ENCODE measurements at regions not wholly inside any gene's neighbourhood (a gene's known extent, or its start where the extent isn't known, plus 50 kb on each side); places are given as distances from the start of the nearest gene placed in this dataset.

- TF ChIP-seq, protein P1, sequence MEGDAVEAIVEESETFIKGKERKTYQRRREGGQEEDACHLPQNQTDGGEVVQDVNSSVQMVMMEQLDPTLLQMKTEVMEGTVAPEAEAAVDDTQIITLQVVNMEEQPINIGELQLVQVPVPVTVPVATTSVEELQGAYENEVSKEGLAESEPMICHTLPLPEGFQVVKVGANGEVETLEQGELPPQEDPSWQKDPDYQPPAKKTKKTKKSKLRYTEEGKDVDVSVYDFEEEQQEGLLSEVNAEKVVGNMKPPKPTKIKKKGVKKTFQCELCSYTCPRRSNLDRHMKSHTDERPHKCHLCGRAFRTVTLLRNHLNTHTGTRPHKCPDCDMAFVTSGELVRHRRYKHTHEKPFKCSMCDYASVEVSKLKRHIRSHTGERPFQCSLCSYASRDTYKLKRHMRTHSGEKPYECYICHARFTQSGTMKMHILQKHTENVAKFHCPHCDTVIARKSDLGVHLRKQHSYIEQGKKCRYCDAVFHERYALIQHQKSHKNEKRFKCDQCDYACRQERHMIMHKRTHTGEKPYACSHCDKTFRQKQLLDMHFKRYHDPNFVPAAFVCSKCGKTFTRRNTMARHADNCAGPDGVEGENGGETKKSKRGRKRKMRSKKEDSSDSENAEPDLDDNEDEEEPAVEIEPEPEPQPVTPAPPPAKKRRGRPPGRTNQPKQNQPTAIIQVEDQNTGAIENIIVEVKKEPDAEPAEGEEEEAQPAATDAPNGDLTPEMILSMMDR (IDR thresholded peaks at IDR 0.05) = no peak
- no peak for TF ChIP-seq POLR2A (IDR thresholded peaks at IDR 0.05)
Measured at GRCh38 chr14:56723418-56723817, 86.9 kb downstream of the OTX2 start.

Data from thyroid gland (tissue), 4 donors.